Neural cell (in vitro differentiated cells): ENCODE measurements at regions not wholly inside any gene's neighbourhood (a gene's known extent, or its start where the extent isn't known, plus 50 kb on each side); places are given as distances from the start of the nearest gene placed in this dataset.

ENCODE experiments used
- H2AFZ ChIP-seq: fragments of 200-600, 300-800 bp; sonication (generic), shearing (Covaris generic); 2 replicates; pipeline ENCODE4 v1.6.0; 2014; ENCODE audit warnings: low read depth, mild to moderate bottlenecking, antibody characterized with exemption, low read length, moderate library complexity
- H3F3A ChIP-seq: fragments of 200-600 bp; shearing (Covaris generic); 2 replicates; pipeline ENCODE4 v1.6.1; 2016; ENCODE audit warnings: mild to moderate bottlenecking, moderate library complexity, mixed read lengths, antibody characterized with exemption, low read length; ENCODE audit not compliant: insufficient read depth, poor library complexity, severe bottlenecking
- H3K27ac ChIP-seq: fragments of 200-600, 300-800 bp; sonication (generic), shearing (Covaris generic); 2 replicates; pipeline ENCODE4 v1.5.1; 2014; ENCODE audit warnings: mild to moderate bottlenecking, low read length, moderate library complexity
- H3K27me3 ChIP-seq: fragments of 300-800, 200-600 bp; sonication (generic), shearing (Covaris generic); 2 replicates; pipeline ENCODE4 v1.6.0; 2014; ENCODE audit warnings: mild to moderate bottlenecking, low read depth, low read length, moderate library complexity; ENCODE audit not compliant: insufficient read depth
- H3K36me3 ChIP-seq: fragments of 300-800, 200-600 bp; sonication (generic), shearing (Covaris generic); 2 replicates; pipeline ENCODE4 v1.5.1; 2014; ENCODE audit warnings: mild to moderate bottlenecking, antibody characterized with exemption, low read length, moderate library complexity; ENCODE audit not compliant: insufficient read depth
- H3K4me2 ChIP-seq: fragments of 300-800, 200-600 bp; sonication (generic), shearing (Covaris generic); 2 replicates; pipeline ENCODE4 v1.6.0; 2014; ENCODE audit warnings: mild to moderate bottlenecking, low read length
- H3K4me3 ChIP-seq: fragments of 300-800, 200-600 bp; sonication (generic), shearing (Covaris generic); 2 replicates; pipeline ENCODE4 v1.5.1; 2014; ENCODE audit warnings: mild to moderate bottlenecking, low read length, moderate library complexity
- H3K79me2 ChIP-seq: fragments of 200-600 bp; shearing (Covaris generic); replicated peaks from 2 replicates; pipeline ENCODE4 v1.6.0; 2014; ENCODE audit warnings: mild to moderate bottlenecking, low read length, moderate library complexity; ENCODE audit not compliant: insufficient read depth
- H3K9ac ChIP-seq: fragments of 300-800, 200-600 bp; sonication (generic), shearing (Covaris generic); 2 replicates; pipeline ENCODE4 v1.6.1; 2016; ENCODE audit warnings: mild to moderate bottlenecking, low read length, mixed read lengths
- H3K9me2 ChIP-seq: fragments of 200-600 bp; shearing (Covaris generic); 2 replicates; pipeline ENCODE4 v1.6.1; 2016; ENCODE audit warnings: mild to moderate bottlenecking, low read length, mixed read lengths; ENCODE audit not compliant: insufficient read depth
- H3K9me3 ChIP-seq: fragments of 200-600, 300-800 bp; sonication (generic), shearing (Covaris generic); 2 replicates; pipeline ENCODE4 v1.6.1; 2016; ENCODE audit warnings: mild to moderate bottlenecking, mixed run types, low read length, moderate library complexity, mixed read lengths
- H4K20me1 ChIP-seq: fragments of 200-600 bp; shearing (Covaris generic); 2 replicates; pipeline ENCODE4 v1.6.1; 2016; ENCODE audit warnings: mild to moderate bottlenecking, mixed run types; ENCODE audit not compliant: insufficient read depth
- EP300 ChIP-seq: fragments of 450-650 bp; conservative IDR thresholded peaks from 2 replicates; pipeline ENCODE4 v1.6.1; 2014; ENCODE audit warnings: antibody characterized with exemption, mild to moderate bottlenecking, moderate library complexity; ENCODE audit not compliant: poor library complexity, severe bottlenecking
- POLR2AphosphoS5 ChIP-seq: IDR thresholded peaks from 2 replicates; pipeline ENCODE4 v1.6.1; 2012
- RAD21 ChIP-seq: fragments of 450-650 bp; conservative IDR thresholded peaks from 2 replicates; pipeline ENCODE4 v1.6.1; 2014; ENCODE audit warnings: antibody characterized with exemption, mild to moderate bottlenecking, moderate library complexity
- TAF1 ChIP-seq: IDR thresholded peaks from 2 replicates; pipeline ENCODE4 v1.6.1; 2012; ENCODE audit warnings: low read depth
- TF ChIP-seq, protein P1 (sequence below): fragments of 450-650 bp; IDR thresholded peaks from 2 replicates; pipeline ENCODE4 v1.5.1; 2014; ENCODE audit warnings: antibody characterized with exemption, mild to moderate bottlenecking, moderate library complexity; ENCODE audit not compliant: poor library complexity, severe bottlenecking

DNA sequence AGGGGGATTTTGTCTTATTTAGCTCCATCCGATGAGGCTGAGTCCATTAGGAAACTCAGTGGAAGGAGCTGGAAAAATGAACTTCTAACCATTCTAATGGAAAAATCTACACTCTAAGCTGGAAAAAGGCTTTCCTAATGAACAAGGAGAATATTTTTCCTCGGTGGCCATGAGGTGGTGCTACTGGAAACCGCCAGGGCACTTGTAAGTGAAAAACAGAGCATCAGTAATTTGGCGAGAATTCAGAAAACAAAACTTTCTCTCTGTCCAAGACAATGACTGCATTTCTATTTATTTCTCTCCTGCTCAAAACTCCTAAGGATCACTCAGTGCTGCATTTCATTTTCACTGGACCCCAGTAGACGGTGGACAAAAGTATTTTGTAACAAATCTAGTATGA, 237.6 kb downstream of the TENT4A start:
- TF ChIP-seq EP300 (no peak), POLR2AphosphoS5 (no peak)
- TF ChIP-seq, protein P1, sequence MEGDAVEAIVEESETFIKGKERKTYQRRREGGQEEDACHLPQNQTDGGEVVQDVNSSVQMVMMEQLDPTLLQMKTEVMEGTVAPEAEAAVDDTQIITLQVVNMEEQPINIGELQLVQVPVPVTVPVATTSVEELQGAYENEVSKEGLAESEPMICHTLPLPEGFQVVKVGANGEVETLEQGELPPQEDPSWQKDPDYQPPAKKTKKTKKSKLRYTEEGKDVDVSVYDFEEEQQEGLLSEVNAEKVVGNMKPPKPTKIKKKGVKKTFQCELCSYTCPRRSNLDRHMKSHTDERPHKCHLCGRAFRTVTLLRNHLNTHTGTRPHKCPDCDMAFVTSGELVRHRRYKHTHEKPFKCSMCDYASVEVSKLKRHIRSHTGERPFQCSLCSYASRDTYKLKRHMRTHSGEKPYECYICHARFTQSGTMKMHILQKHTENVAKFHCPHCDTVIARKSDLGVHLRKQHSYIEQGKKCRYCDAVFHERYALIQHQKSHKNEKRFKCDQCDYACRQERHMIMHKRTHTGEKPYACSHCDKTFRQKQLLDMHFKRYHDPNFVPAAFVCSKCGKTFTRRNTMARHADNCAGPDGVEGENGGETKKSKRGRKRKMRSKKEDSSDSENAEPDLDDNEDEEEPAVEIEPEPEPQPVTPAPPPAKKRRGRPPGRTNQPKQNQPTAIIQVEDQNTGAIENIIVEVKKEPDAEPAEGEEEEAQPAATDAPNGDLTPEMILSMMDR, result peak; percentile 31
- Histone ChIP-seq H3K4me3 (no peak overlapping the region), H3K27ac (no peak overlapping the region), H2AFZ (no peak overlapping the region), H3K9ac (no peak overlapping the region), H3K9me2 (no peaks in the 10 kb centered on the region), H3K4me2 (no peak overlapping the region), H3K79me2 (no peaks in the 10 kb centered on the region), H3F3A (no peaks in the 10 kb centered on the region), H3K36me3 (no peaks in the 10 kb centered on the region), H3K27me3 (no peaks in the 10 kb centered on the region), H4K20me1 (no peaks in the 10 kb centered on the region), H3K9me3 (no peaks in the 10 kb centered on the region)

DNA sequence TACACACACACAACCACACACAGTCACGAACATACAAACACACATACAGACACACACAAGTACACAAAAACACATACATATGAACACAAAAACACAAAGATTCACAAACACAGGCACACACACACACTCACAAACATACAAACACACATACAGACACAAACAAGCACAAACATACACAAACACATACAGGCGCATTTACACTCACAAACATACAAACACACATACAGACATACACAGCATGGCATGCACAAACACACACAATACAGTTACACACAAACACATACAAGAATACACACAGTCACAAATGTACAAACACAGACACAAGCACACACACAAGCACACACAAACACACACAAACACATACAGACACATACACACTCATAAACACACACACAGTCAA, 247.9 kb downstream of the TENT4A start:
- Histone ChIP-seq H4K20me1 (no peaks in the 10 kb centered on the region), H3K9ac (no peak overlapping the region), H3K36me3 (no peaks in the 10 kb centered on the region), H3K27me3 (no peaks in the 10 kb centered on the region), H3K4me2 (no peak overlapping the region), H3K27ac (no peak overlapping the region), H3K9me2 (no peaks in the 10 kb centered on the region), H3K4me3 (no peak overlapping the region), H3F3A (no peaks in the 10 kb centered on the region), H3K79me2 (no peaks in the 10 kb centered on the region), H3K9me3 (peaks cover 2% of the 10 kb centered on the region), H2AFZ (no peak overlapping the region)
- TF ChIP-seq TAF1, result no peak

DNA sequence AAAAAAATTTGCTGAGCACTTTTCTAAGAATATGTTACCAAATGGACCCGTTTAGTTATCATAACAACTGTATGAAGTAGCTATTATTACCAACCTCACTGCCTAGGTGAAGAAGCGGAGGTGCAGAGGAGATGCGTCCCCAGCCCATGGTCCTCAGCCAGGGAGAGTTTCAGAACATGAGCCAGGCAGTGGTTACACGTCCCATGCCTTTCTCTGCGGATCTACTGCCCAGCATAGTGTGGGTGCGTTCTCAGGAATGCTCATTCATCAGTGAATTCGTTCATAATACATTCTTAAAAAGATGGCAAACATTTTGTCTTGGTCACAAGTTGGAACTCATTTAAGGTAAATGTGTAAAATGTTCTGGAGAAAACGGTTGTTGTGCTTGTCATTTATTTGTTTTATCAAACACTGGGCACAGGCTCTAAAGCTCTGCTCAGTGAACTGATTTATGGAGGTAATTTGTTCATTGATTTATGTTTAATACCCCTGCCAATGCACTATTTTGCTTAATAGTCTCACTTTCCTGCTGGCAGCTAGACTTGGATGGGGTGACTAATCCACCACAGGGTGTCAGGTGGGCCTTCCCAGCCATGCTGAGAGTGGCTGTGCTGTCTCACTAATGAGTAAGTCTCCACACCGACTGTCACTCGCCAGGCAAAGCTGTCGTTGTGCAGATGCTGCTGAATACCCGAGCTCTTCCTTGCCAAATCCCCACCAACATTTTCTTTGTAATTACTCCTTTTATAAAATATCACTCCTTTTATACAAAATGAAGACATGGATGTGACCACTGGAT, 248.8 kb downstream of the TENT4A start:
- Histone ChIP-seq H3K9ac (no peak overlapping the region), H3K36me3 (no peaks in the 10 kb centered on the region), H3K27ac (no peak overlapping the region), H3K9me2 (no peaks in the 10 kb centered on the region), H3F3A (no peaks in the 10 kb centered on the region), H3K4me3 (no peak overlapping the region), H2AFZ (no peak overlapping the region), H3K4me2 (no peak overlapping the region), H4K20me1 (no peaks in the 10 kb centered on the region), H3K79me2 (no peaks in the 10 kb centered on the region), H3K27me3 (no peaks in the 10 kb centered on the region), H3K9me3 (no peaks in the 10 kb centered on the region)
- TF ChIP-seq EP300, result peak; percentile 14
- TF ChIP-seq, protein P1, result no peak
- TF ChIP-seq RAD21, result no peak
- TF ChIP-seq TAF1, result no peak
